GM12878 (cell line): ENCODE measurements at regions not wholly inside any gene's neighbourhood (a gene's known extent, or its start where the extent isn't known, plus 50 kb on each side); places are given as distances from the start of the nearest gene placed in this dataset.

Experiments used
- ATAC-seq: fragments of 200-7000 bp; cut with Tn5 transposase; 3 replicates; pipeline ENCODE4 v1.9.1; 2020; ENCODE audit warnings: mild to moderate bottlenecking, moderate library complexity
- BruUV-seq: library from RNA; stranded (reverse); fragments of 400-500 nt; replicated peaks from 2 replicates; lab custom pipeline; 2021; lab: Mats Ljungman, UMichigan
- CTCF ChIA-PET: fragments of 300-600 bp; sonication (Branson Sonifier 250); formaldehyde crosslinking; extraction: SDS; loops from one replicate; lab custom pipeline; 2021; ENCODE audit warnings: inconsistent platforms; lab: Yijun Ruan, JAX
- POLR2A ChIA-PET: fragments of 350-600 bp; formaldehyde crosslinking; extraction: SDS; loops from one replicate; lab custom pipeline; 2021; ENCODE audit warnings: inconsistent platforms; lab: Charles Lee
- RAD21 ChIA-PET: fragments of 300-600 bp; sonication (Branson Sonifier 250); formaldehyde crosslinking; loops from one replicate; lab custom pipeline; 2023; ENCODE audit warnings: antibody characterized with exemption; ENCODE audit not compliant: unreplicated experiment; lab: Charles Lee
- SMC1A ChIA-PET: fragments of 300-600 bp; sonication (Branson Sonifier 250); formaldehyde crosslinking; loops from one replicate; lab custom pipeline; 2023; ENCODE audit not compliant: unreplicated experiment, uncharacterized antibody; lab: Charles Lee
- DNase-seq: peaks from one replicate; pipeline ENCODE4 v3.0.0-alpha.2; 2011; ENCODE audit warnings: low read depth, low spot score
- FAIRE-seq: peaks from 3 replicates; lab custom pipeline; 2011; peaks lifted over from hg19 to GRCh38; lab: Jason Lieb, UNC
- H2AFZ ChIP-seq: 2 replicates; pipeline ENCODE4 v1.6.0; 2011; ENCODE audit warnings: low read depth, low read length, control low read depth; ENCODE audit not compliant: control insufficient read depth
- H3K27ac ChIP-seq: 2 replicates; pipeline ENCODE4 v1.5.1; 2011; ENCODE audit warnings: control low read depth; ENCODE audit not compliant: control insufficient read depth, insufficient read depth
- H3K27me3 ChIP-seq, 2 experiments: replicated peaks in 1 of 2; 2 replicates each; pipeline versions ENCODE4 v1.6.0 to v1.6.1; 2011; ENCODE audit warnings: low read length in 1 of 2; ENCODE audit not compliant: control insufficient read depth in 2 of 2, insufficient read depth in 2 of 2
- H3K36me3 ChIP-seq, 2 experiments: 2 replicates each; pipeline ENCODE4 v1.5.1; 2011; ENCODE audit warnings: low read length in 1 of 2; ENCODE audit not compliant: control insufficient read depth in 2 of 2, insufficient read depth in 2 of 2
- H3K4me1 ChIP-seq: 2 replicates; pipeline ENCODE4 v1.6.1; 2011; ENCODE audit warnings: mild to moderate bottlenecking, low read length, moderate library complexity, mixed read lengths; ENCODE audit not compliant: control insufficient read depth, insufficient read depth
- H3K4me2 ChIP-seq: 2 replicates; pipeline ENCODE4 v1.6.0; 2011; ENCODE audit warnings: control low read depth; ENCODE audit not compliant: control insufficient read depth, insufficient read depth
- H3K4me3 ChIP-seq: fragments of 200-600 bp; sonication (generic); 2 replicates; pipeline ENCODE4 v1.5.1; 2016
- H3K79me2 ChIP-seq: 2 replicates; pipeline ENCODE4 v1.6.0; 2011; ENCODE audit warnings: low read length; ENCODE audit not compliant: control insufficient read depth, insufficient read depth
- H3K9ac ChIP-seq: 2 replicates; pipeline ENCODE4 v1.8.0; 2011; ENCODE audit warnings: low read length, control low read depth, mixed read lengths; ENCODE audit not compliant: control insufficient read depth, insufficient read depth
- H3K9me3 ChIP-seq: replicated peaks from 3 replicates; pipeline ENCODE4 v1.5.1; 2011; ENCODE audit warnings: mild to moderate bottlenecking, low read length; ENCODE audit not compliant: control insufficient read depth, insufficient read depth
- H4K20me1 ChIP-seq: 2 replicates; pipeline ENCODE4 v1.6.0; 2011; ENCODE audit not compliant: control insufficient read depth, insufficient read depth
- CBFB ChIP-seq: IDR thresholded peaks from 2 replicates; pipeline ENCODE4 v1.6.1; 2016; ENCODE audit warnings: antibody characterized with exemption, low read depth
- CHD2 ChIP-seq: IDR thresholded peaks from 2 replicates; pipeline ENCODE4 v1.6.1; 2011; ENCODE audit warnings: low read depth, low read length, improper control_type of control experiment, borderline replicate concordance
- CHD4 ChIP-seq: fragments of 200-600 bp; sonication (generic); IDR thresholded peaks from 2 replicates; pipeline ENCODE4 v1.6.1; 2016; ENCODE audit warnings: mild to moderate bottlenecking
- E2F4 ChIP-seq: IDR thresholded peaks from 2 replicates; pipeline ENCODE4 v1.6.1; 2012; ENCODE audit warnings: low read depth, low read length, improper control_type of control experiment
- EGR1 ChIP-seq, 2 experiments: IDR thresholded peaks; 1 replicate in 1 of 2; 2 replicates in 1 of 2; pipeline ENCODE4 v1.6.1; 2011 to 2012; ENCODE audit warnings: low read depth in 2 of 2, low read length in 2 of 2, borderline replicate concordance in 1 of 2, mild to moderate bottlenecking in 1 of 2, moderate library complexity in 1 of 2
- GABPA ChIP-seq: IDR thresholded peaks from 2 replicates; pipeline ENCODE4 v1.6.1; 2014; ENCODE audit warnings: antibody characterized with exemption, low read depth, mild to moderate bottlenecking, inconsistent platforms
- IRF4 ChIP-seq: IDR thresholded peaks from 2 replicates; pipeline ENCODE4 v1.6.1; 2011; ENCODE audit warnings: low read depth, low read length
- PRDM15 ChIP-seq: fragments of 450-650 bp; formaldehyde crosslinking; IDR thresholded peaks from 2 replicates; pipeline ENCODE4 v1.4.0; 2020; ENCODE audit warnings: mild to moderate bottlenecking, moderate library complexity
- TCF12 ChIP-seq: IDR thresholded peaks from 2 replicates; pipeline ENCODE4 v1.6.1; 2011; ENCODE audit warnings: low read depth, mild to moderate bottlenecking, low read length
- YY1 ChIP-seq: IDR thresholded peaks from 2 replicates; pipeline ENCODE4 v1.6.1; 2011; ENCODE audit warnings: low read depth, mild to moderate bottlenecking, low read length
- ZNF207 ChIP-seq: fragments of 450-650 bp; IDR thresholded peaks from 2 replicates; pipeline ENCODE4 v1.6.1; 2014; ENCODE audit warnings: antibody characterized with exemption, mild to moderate bottlenecking, borderline replicate concordance
- in situ Hi-C: fragments of 300-500 bp; cut with MboI; formaldehyde crosslinking; loops from 9 replicates; pipeline ENCODE4 v1.14.3; 2018; ENCODE audit warnings: mixed read lengths
- intact Hi-C: fragments of 100-400 bp; cut with micrococcal nuclease; formaldehyde crosslinking; loops from one replicate; pipeline ENCODE4 v1.14.2; 2022; ENCODE audit not compliant: unreplicated experiment
- TF ChIP-seq, protein P1 (sequence below): IDR thresholded peaks from 2 replicates; pipeline ENCODE4 v1.6.1; 2012; ENCODE audit warnings: mild to moderate bottlenecking, low read depth, low read length
- TF ChIP-seq, protein P2 (sequence below): IDR thresholded peaks from 2 replicates; pipeline ENCODE4 v1.6.1; 2012; ENCODE audit warnings: low read depth, low read length, improper control_type of control experiment
- TF ChIP-seq, protein P3 (sequence below): IDR thresholded peaks from 2 replicates; pipeline ENCODE4 v1.6.1; 2011; ENCODE audit warnings: borderline replicate concordance, low read depth, mild to moderate bottlenecking, moderate library complexity, low read length; ENCODE audit not compliant: insufficient read depth, poor library complexity, severe bottlenecking

- TF ChIP-seq, protein P1, sequence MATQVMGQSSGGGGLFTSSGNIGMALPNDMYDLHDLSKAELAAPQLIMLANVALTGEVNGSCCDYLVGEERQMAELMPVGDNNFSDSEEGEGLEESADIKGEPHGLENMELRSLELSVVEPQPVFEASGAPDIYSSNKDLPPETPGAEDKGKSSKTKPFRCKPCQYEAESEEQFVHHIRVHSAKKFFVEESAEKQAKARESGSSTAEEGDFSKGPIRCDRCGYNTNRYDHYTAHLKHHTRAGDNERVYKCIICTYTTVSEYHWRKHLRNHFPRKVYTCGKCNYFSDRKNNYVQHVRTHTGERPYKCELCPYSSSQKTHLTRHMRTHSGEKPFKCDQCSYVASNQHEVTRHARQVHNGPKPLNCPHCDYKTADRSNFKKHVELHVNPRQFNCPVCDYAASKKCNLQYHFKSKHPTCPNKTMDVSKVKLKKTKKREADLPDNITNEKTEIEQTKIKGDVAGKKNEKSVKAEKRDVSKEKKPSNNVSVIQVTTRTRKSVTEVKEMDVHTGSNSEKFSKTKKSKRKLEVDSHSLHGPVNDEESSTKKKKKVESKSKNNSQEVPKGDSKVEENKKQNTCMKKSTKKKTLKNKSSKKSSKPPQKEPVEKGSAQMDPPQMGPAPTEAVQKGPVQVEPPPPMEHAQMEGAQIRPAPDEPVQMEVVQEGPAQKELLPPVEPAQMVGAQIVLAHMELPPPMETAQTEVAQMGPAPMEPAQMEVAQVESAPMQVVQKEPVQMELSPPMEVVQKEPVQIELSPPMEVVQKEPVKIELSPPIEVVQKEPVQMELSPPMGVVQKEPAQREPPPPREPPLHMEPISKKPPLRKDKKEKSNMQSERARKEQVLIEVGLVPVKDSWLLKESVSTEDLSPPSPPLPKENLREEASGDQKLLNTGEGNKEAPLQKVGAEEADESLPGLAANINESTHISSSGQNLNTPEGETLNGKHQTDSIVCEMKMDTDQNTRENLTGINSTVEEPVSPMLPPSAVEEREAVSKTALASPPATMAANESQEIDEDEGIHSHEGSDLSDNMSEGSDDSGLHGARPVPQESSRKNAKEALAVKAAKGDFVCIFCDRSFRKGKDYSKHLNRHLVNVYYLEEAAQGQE = no peak
- TF ChIP-seq, all 136 proteins: peak for 0
Measured at GRCh38 chr2:138294451-138294850, 207.1 kb upstream of the SPOPL start (continued).

- ChIA-PET CTCF (no interaction called here), POLR2A (no interaction called here), RAD21 (no interaction called here), SMC1A (no interaction called here)
- Histone ChIP-seq H3K4me3 (no peak overlapping the region), H4K20me1 (no peaks in the 10 kb centered on the region), H3K27ac (no peak overlapping the region), H3K79me2 (no peaks in the 10 kb centered on the region), H3K4me1 (peaks cover 10% of the 10 kb centered on the region), H2AFZ (no peak overlapping the region), H3K27me3 (no peaks in the 10 kb centered on the region), H3K36me3 (no peaks in the 10 kb centered on the region), H3K9me3 (no peaks in the 10 kb centered on the region; the same call in 2 of the 3 replicates), H3K9ac (no peak overlapping the region), H3K4me2 (no peak overlapping the region)
- in situ Hi-C loops = no loop called here
- no peak for TF ChIP-seq TCF12
- TF ChIP-seq EGR1 (IDR thresholded peaks at IDR 0.05; ENCODE audit: borderline replicate concordance in 1 of 2, low read depth in 2 of 2, low read length in 2 of 2) = no peak
- TF ChIP-seq ZNF207 = no peak
- TF ChIP-seq, protein P2, sequence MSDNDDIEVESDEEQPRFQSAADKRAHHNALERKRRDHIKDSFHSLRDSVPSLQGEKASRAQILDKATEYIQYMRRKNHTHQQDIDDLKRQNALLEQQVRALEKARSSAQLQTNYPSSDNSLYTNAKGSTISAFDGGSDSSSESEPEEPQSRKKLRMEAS = no peak
- TF ChIP-seq YY1 = no peak
- no peak for TF ChIP-seq E2F4
- TF ChIP-seq IRF4 = no peak
- TF ChIP-seq PRDM15 = no peak
- TF ChIP-seq CHD2 = no peak
- TF ChIP-seq CBFB = no peak
- TF ChIP-seq, protein P3, sequence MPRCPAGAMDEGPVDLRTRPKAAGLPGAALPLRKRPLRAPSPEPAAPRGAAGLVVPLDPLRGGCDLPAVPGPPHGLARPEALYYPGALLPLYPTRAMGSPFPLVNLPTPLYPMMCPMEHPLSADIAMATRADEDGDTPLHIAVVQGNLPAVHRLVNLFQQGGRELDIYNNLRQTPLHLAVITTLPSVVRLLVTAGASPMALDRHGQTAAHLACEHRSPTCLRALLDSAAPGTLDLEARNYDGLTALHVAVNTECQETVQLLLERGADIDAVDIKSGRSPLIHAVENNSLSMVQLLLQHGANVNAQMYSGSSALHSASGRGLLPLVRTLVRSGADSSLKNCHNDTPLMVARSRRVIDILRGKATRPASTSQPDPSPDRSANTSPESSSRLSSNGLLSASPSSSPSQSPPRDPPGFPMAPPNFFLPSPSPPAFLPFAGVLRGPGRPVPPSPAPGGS = no peak
- TF ChIP-seq GABPA = no peak
- no peak for TF ChIP-seq CHD4
- intact Hi-C loops = loop anchor here (5.0 kb wide), 1 partner anchor 39 kb away; no protein-coding TSS in a partner anchor
- FAIRE-seq (no peak), DNase-seq (no peak), ATAC-seq (no peak)
- BruUV-seq = no TSS peak
Measured at GRCh38 chr2:138296365-138296764, 205.2 kb upstream of the SPOPL start.
